Spinal cord (tissue), 9 donors: ENCODE measurements at regions not wholly inside any gene's neighbourhood (a gene's known extent, or its start where the extent isn't known, plus 50 kb on each side); places are given as distances from the start of the nearest gene placed in this dataset.
"Not testable (repeated sequence)": the region's sequence is repeated elsewhere in the genome, so short reads cannot be mapped to it uniquely, and the experiment has no call there.

Experiments
- DNase-seq, 6 donors: peaks; one replicate each; pipeline versions ENCODE4 v3.0.0 to v3.0.0-alpha.2; 2013 to 2015; ENCODE audit warnings: low spot score in 6 of 6, low read depth in 4 of 6
- H3K27ac ChIP-seq: one replicate; pipeline ENCODE4 v1.5.1; 2013; ENCODE audit warnings: low read depth, low read length, control low read depth
- H3K27me3 ChIP-seq: one replicate; pipeline ENCODE4 v1.6.1; 2013; ENCODE audit warnings: low read length; ENCODE audit not compliant: control insufficient read depth, insufficient read depth
- H3K36me3 ChIP-seq: one replicate; pipeline ENCODE4 v1.6.1; 2013; ENCODE audit warnings: low read length; ENCODE audit not compliant: control insufficient read depth, insufficient read depth
- H3K4me1 ChIP-seq: one replicate; pipeline ENCODE4 v1.6.1; 2013; ENCODE audit warnings: low read length; ENCODE audit not compliant: control insufficient read depth, insufficient read depth
- H3K4me3 ChIP-seq: one replicate; pipeline ENCODE4 v1.5.1; 2013; ENCODE audit warnings: low read depth, low read length, control low read depth
- H3K9me3 ChIP-seq: one replicate; pipeline ENCODE4 v1.6.1; 2013; ENCODE audit warnings: low read length; ENCODE audit not compliant: control insufficient read depth, insufficient read depth
- WGBS: methylation state at CpG from one replicate; pipeline ENCODE4 v1.1.5; 2013; ENCODE audit warnings: missing lambda C conversion rate; ENCODE audit not compliant: insufficient coverage; 5-methylcytosine and 5-hydroxymethylcytosine counted together
- donor health status: healthy.

DNA sequence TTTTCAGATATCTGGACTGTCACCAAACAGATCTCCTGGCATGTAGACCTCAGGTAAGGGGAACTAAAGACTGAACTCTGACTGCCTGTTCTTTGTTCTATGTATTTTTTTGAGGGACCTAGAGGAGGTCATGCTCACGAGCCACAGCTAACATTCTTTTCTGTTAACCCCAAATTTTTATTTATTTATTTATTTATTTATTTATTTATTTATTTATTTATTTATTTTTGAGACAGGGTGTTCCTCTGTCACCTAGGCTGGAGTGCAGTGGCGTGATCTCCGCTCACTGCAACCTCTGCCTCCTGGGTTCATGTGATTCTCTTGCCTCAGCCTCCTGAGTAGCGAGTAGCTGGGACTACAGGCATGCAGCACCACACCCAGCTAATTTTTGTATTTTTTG lies 562.0 kb downstream of the NLGN4X start:
- H3K27me3 ChIP-seq, H3K9me3 ChIP-seq, DNase-seq, H3K4me3 ChIP-seq, H3K27ac ChIP-seq, H3K4me1 ChIP-seq, H3K36me3 ChIP-seq: not testable (repeated sequence)
- WGBS: 93% methylated on average over 2 of the region's 4 CpGs

DNA sequence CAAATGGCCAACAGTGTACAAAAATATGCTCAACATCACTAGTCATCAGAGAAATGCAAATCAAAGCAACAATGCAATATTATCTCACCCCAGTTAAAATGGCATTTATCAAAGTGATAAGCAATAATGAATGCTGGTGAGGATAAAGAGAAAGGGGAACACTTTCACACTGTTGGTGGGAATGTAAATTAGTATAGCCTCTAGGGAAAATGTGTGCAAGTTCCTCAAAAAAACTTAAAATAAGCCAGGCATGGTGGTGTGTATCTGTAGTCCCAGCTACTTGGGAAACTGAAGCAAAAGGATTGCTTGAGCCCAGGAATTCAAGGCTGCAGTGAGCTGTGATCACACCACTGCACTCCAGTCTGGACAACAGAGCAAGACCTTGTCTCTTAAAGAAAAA lies 572.1 kb downstream of the NLGN4X start:
- DNase-seq: no peak
- no peaks in the 10 kb centered on the region for H3K27me3 ChIP-seq
- H3K9me3 ChIP-seq: no peaks in the 10 kb centered on the region
- H3K4me1 ChIP-seq: no peaks in the 10 kb centered on the region
- no peak overlapping the region for H3K27ac ChIP-seq
- H3K4me3 ChIP-seq: no peak overlapping the region
- no peaks in the 10 kb centered on the region for H3K36me3 ChIP-seq

- WGBS: 75% methylated on average over 2 of the region's 3 CpGs
- H3K4me3 ChIP-seq: no peak overlapping the region
- H3K27ac ChIP-seq: no peak overlapping the region
- H3K9me3 ChIP-seq: no peaks in the 10 kb centered on the region
- no peaks in the 10 kb centered on the region for H3K36me3 ChIP-seq
- H3K27me3 ChIP-seq: no peaks in the 10 kb centered on the region
- no peaks in the 10 kb centered on the region for H3K4me1 ChIP-seq
- no peak for DNase-seq
These were observed 577.8 kb downstream of the NLGN4X start for GRCh38 chrX:5650904-5651303.

DNA sequence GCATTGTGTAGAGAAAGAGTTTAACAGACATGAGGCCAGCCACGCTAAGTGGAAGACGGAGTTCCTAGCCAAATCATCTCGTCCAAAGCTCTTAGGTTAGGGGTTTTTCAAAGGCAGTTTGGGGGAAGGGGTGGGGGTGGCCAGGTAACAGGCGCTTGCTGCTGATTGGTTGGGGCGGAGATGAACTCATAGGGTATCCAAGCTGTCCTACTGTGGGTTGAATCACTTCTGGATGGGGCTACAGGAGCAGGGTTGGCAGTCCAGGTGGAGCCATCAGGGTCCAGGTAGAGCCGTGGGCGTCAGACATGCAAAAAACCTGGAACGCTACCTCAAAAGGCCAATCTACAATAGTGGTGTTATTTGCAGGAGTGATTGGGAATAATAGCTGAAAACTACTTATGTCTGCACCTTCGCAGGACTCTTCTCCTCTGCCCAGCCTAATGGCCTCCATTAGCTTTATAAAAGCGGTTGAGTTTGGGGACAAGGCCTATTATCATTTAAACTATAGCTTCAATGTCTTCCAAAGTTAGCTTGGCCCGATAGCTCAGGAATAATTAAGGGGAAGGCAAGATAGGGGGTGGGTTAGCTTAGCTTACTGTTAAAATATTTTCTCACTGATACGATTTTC lies 579.6 kb downstream of the NLGN4X start:
- no peaks in the 10 kb centered on the region for H3K4me1 ChIP-seq
- WGBS: 59% methylated on average over 7 of the region's 12 CpGs
- DNase-seq: no peak

DNA sequence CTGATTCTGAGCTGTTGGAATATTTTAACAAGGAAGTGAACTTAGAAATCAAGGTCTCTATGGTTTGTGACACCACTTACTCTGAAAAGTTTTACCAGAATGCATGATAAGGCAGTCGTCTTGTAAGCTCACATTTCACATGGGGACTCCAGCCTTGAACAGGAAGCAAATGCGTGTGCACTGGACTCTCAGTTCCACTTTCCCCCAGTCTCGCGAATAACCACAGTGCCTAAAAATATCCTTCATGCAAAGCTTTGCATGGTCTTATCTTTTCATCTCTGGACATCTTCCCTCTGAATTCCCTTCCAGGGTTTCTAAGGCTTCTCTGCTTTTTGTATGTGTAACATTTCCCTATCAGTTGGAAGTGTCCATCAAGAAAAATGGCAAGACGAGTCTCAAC lies 581.8 kb downstream of the NLGN4X start:
- H3K36me3 ChIP-seq: no peaks in the 10 kb centered on the region
- no peak for DNase-seq
- H3K27ac ChIP-seq: no peak overlapping the region
- no peak overlapping the region for H3K4me3 ChIP-seq
- WGBS: 86% methylated on average over 5 of the region's 5 CpGs
- H3K4me1 ChIP-seq: no peaks in the 10 kb centered on the region
- H3K27me3 ChIP-seq: no peaks in the 10 kb centered on the region
- no peaks in the 10 kb centered on the region for H3K9me3 ChIP-seq

More for the DNA sequence above, 579.6 kb downstream of the NLGN4X start:
- Histone ChIP-seq H3K9me3 (no peaks in the 10 kb centered on the region), H3K36me3 (no peaks in the 10 kb centered on the region), H3K27me3 (no peaks in the 10 kb centered on the region), H3K27ac (no peak overlapping the region), H3K4me3 (no peak overlapping the region)

DNA sequence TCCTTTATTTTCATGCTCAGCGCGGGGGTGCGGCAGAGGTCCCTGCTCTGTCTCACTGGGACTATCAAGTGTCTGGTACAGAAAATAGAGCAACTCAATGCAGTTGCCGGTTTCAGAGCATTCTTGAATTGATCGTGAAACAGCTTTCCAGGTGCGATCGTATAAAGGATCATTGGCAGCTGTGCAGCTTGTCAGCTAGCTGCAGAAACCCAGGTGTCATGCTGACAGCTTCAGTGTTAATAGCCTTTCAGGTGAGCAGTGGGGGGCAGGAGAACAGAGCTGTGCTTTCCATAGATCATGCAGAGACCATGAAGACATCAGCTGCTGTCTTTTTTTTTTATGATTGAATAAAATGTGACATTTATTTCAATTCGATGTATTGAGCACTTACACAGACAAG lies 583.9 kb downstream of the NLGN4X start:
- no peak overlapping the region for H3K27ac ChIP-seq
- no peaks in the 10 kb centered on the region for H3K4me1 ChIP-seq
- H3K27me3 ChIP-seq: no peaks in the 10 kb centered on the region
- H3K4me3 ChIP-seq: no peak overlapping the region
- H3K9me3 ChIP-seq: no peaks in the 10 kb centered on the region
- DNase-seq: peak in 3 of 6 donors; percentile 7 to 64 (median 30)
- WGBS: 39% methylated on average over 7 of the region's 8 CpGs
- H3K36me3 ChIP-seq: no peaks in the 10 kb centered on the region

- Histone ChIP-seq H3K9me3 (no peaks in the 10 kb centered on the region), H3K36me3 (no peaks in the 10 kb centered on the region), H3K27me3 (no peaks in the 10 kb centered on the region), H3K4me3 (no peak overlapping the region), H3K4me1 (no peaks in the 10 kb centered on the region), H3K27ac (no peak overlapping the region)
- peak in 2 of 6 donors; percentile 14 to 71 for DNase-seq
- WGBS: no CpG with 5 or more reads among the region's 4 CpGs
These were observed 588.6 kb downstream of the NLGN4X start for GRCh38 chrX:5640071-5640470.

GRCh38 chrX:5638572-5638971 lies 590.1 kb downstream of the NLGN4X start:
- Histone ChIP-seq H3K27ac (no peak overlapping the region), H3K4me1 (no peaks in the 10 kb centered on the region), H3K27me3 (no peaks in the 10 kb centered on the region), H3K36me3 (no peaks in the 10 kb centered on the region), H3K4me3 (no peak overlapping the region), H3K9me3 (no peaks in the 10 kb centered on the region)
- DNase-seq: no peak
- no CpG with 5 or more reads among the region's 7 CpGs for WGBS

DNA sequence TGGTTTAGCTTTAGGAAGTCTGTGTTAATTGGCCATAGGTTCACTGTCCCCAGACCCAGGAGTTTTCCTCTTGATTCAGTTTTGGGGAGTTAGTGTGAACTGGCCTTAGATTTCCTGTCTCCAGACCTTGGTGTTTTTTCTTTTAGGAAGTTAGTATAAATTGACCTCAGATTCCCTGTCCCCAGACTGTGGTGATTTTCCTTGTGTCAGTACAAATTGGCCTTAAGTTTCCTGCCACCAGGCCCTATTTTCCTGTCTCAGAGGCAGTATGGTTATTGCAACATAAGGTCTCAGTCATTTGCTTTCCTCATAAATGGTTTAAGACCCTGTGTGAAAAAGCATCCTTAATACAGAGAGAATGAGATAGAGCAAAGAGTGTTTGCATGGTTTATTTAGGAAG lies 595.8 kb downstream of the NLGN4X start:
- Histone ChIP-seq H3K4me1 (no peaks in the 10 kb centered on the region), H3K4me3 (no peak overlapping the region), H3K27ac (no peak overlapping the region), H3K36me3 (no peaks in the 10 kb centered on the region), H3K27me3 (no peaks in the 10 kb centered on the region), H3K9me3 (no peaks in the 10 kb centered on the region)
- no peak for DNase-seq

GRCh38 chrX:5632061-5632614 lies 596.5 kb downstream of the NLGN4X start:
- Histone ChIP-seq H3K9me3 (no peaks in the 10 kb centered on the region), H3K4me1 (no peaks in the 10 kb centered on the region), H3K36me3 (no peaks in the 10 kb centered on the region), H3K27me3 (no peaks in the 10 kb centered on the region), H3K27ac (no peak overlapping the region), H3K4me3 (no peak overlapping the region)
- 60% methylated on average over 8 of the region's 9 CpGs for WGBS
- DNase-seq: no peak
